ENCODE measurements at regions not wholly inside any gene's neighbourhood (a gene's known extent, or its start where the extent isn't known, plus 50 kb on each side); places are given as distances from the start of the nearest gene placed in this dataset.

DNA sequence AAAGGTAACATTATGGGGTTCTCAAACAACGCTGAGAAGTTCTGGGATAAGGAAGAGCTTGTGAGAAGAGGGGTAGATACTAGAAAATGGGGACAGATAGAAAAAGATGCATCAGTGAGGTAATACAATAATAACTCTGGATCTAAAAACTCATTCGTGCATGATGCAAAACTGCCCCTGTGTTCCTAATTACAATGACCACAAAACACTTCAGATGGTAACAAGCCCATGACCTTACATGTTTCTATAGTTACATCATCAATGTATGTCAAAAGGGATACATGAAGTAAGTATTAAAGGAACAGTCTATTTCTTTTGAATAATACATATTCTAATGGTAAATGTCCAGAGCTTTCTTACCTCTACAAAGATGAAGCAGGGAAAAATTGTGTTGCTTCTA lies 110.6 kb upstream of the PLPPR5 start:
- Histone ChIP-seq H3K4me1 (replicated peaks in 1 of 4; ENCODE audit: control insufficient read depth in 3 of 4, insufficient read depth in 4 of 4, low read length in 3 of 4) (no peaks in the 10 kb centered on the region), H3K79me1 (ENCODE audit: low read depth, low read length) (no peaks in the 10 kb centered on the region), H2BK5ac (ENCODE audit: low read depth, low read length) (no peak overlapping the region), H2BK15ac (ENCODE audit: low read length) (no peak overlapping the region), H4K5ac (ENCODE audit: insufficient read length, low read depth, low read length) (no peak overlapping the region), H2AFZ (ENCODE audit: low read length) (no peak overlapping the region), H2BK12ac (ENCODE audit: low read depth, low read length) (no peak overlapping the region), H4K8ac (ENCODE audit: extremely low read depth, insufficient read depth, low read length) (no peak overlapping the region), H3K4ac (replicated peaks; ENCODE audit: insufficient read length, low read depth, low read length) (no peak overlapping the region), H3K36me3 (ENCODE audit: control insufficient read depth in 2 of 4, insufficient read depth in 4 of 4, low read length in 3 of 4) (no peaks in the 10 kb centered on the region), H4K91ac (replicated peaks; ENCODE audit: insufficient read length, low read length) (no peak overlapping the region), H3K14ac (ENCODE audit: insufficient read length) (no peak overlapping the region), H3K18ac (ENCODE audit: extremely low read depth, low read length) (no peak overlapping the region), H3K9ac (replicated peaks in 1 of 4; ENCODE audit: extremely low read depth in 1 of 4, low read depth in 3 of 4, low read length in 3 of 4) (no peak overlapping the region), H3K79me2 (ENCODE audit: control insufficient read depth in 1 of 2, insufficient read depth in 2 of 2, low read length in 2 of 2) (no peaks in the 10 kb centered on the region), H4K20me1 (replicated peaks in 1 of 2; ENCODE audit: control insufficient read depth in 1 of 2, insufficient read depth in 2 of 2, low read length in 2 of 2) (no peaks in the 10 kb centered on the region), H2AK5ac (ENCODE audit: low read depth, low read length) (no peak overlapping the region), H3K56ac (replicated peaks; ENCODE audit: insufficient read length, low read depth, low read length) (no peak overlapping the region), H2BK20ac (ENCODE audit: low read length) (no peak overlapping the region), H3K23me2 (ENCODE audit: low read depth, low read length) (no peaks in the 10 kb centered on the region), H3K27ac (ENCODE audit: low read depth, low read length) (no peak overlapping the region), H3K4me2 (ENCODE audit: insufficient read depth in 1 of 2, low read depth in 2 of 2, low read length in 2 of 2) (no peak overlapping the region), H3K27me3 (replicated peaks in 1 of 4; ENCODE audit: control insufficient read depth in 3 of 4, extremely low read depth in 1 of 4, insufficient read depth in 3 of 4, low read length in 3 of 4) (no peaks in the 10 kb centered on the region), H3K4me3 (ENCODE audit: extremely low read depth in 1 of 4, insufficient read depth in 2 of 4, low read depth in 3 of 4, low read length in 4 of 4) (no peak overlapping the region), H2BK120ac (replicated peaks; ENCODE audit: low read depth, low read length) (no peak overlapping the region), H3K9me3 (ENCODE audit: insufficient read depth in 2 of 2, low read depth in 1 of 2, low read length in 1 of 2) (no peaks in the 10 kb centered on the region), H3K23ac (ENCODE audit: insufficient read length) (no peak overlapping the region)
- no peak for FAIRE-seq
- TF ChIP-seq, protein P1, sequence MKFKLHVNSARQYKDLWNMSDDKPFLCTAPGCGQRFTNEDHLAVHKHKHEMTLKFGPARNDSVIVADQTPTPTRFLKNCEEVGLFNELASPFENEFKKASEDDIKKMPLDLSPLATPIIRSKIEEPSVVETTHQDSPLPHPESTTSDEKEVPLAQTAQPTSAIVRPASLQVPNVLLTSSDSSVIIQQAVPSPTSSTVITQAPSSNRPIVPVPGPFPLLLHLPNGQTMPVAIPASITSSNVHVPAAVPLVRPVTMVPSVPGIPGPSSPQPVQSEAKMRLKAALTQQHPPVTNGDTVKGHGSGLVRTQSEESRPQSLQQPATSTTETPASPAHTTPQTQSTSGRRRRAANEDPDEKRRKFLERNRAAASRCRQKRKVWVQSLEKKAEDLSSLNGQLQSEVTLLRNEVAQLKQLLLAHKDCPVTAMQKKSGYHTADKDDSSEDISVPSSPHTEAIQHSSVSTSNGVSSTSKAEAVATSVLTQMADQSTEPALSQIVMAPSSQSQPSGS (IDR thresholded peaks at IDR 0.05; ENCODE audit: low read length), result no peak
- TF ChIP-seq TCF12 (IDR thresholded peaks at IDR 0.05; ENCODE audit: low read depth, low read length), result no peak
- WGBS, 2 experiments (ENCODE audit: extremely low coverage in 1 of 2, insufficient coverage in 1 of 2, insufficient read length in 1 of 2, insufficient replicate concordance in 2 of 2, low coverage in 1 of 2, low lambda C conversion rate in 2 of 2, missing lambda C conversion rate in 1 of 2), result 98% methylated on average over 2 of the region's 2 CpGs; no CpG with 5 or more reads in 1 of the 2 experiments
- ChIA-PET CTCF (ENCODE audit: partially characterized antibody) (interaction anchor here (0.6 kb wide), 1 partner anchor 367 kb away, joined by 3 read pairs; no protein-coding TSS in a partner anchor), POLR2A (ENCODE audit: partially characterized antibody) (no interaction called here)
- DNase-seq (ENCODE audit: low read depth in 1 of 2, low spot score in 2 of 2), result no peak
